Coronary artery (tissue), 2 donors: ENCODE measurements at regions not wholly inside any gene's neighbourhood (a gene's known extent, or its start where the extent isn't known, plus 50 kb on each side); places are given as distances from the start of the nearest gene placed in this dataset.
"Not testable (repeated sequence)": the region's sequence is repeated elsewhere in the genome, so short reads cannot be mapped to it uniquely, and the experiment has no call there.

ENCODE experiments used
- DNase-seq: peaks from one replicate; pipeline ENCODE4 v3.0.0-alpha.2; 2017; ENCODE audit warnings: low spot score
- H3K27ac ChIP-seq, 2 donors: fragments of 200-600 bp; sonication (generic); one replicate each; pipeline ENCODE4 v1.5.1; 2016 to 2019
- H3K4me3 ChIP-seq: fragments of 200-600 bp; sonication (generic); 2 replicates; pipeline ENCODE4 v1.5.1; 2016; ENCODE audit warnings: mild to moderate bottlenecking, moderate library complexity
- CTCF ChIP-seq: fragments of 200-600 bp; sonication (generic); IDR thresholded peaks from one replicate; pipeline ENCODE4 v1.5.1; 2019; ENCODE audit warnings: antibody characterized with exemption

- DNase-seq = no peak
- Histone ChIP-seq H3K27ac (no peak overlapping the region), H3K4me3 (no peak overlapping the region)
- TF ChIP-seq CTCF = no peak
These were observed 538.9 kb upstream of the FLRT2 start for GRCh38 chr14:84991021-84991420.

- TF ChIP-seq CTCF = no peak
- H3K4me3 ChIP-seq = no peak overlapping the region
- H3K27ac ChIP-seq = no peak overlapping the region
- DNase-seq = no peak
These were observed 531.7 kb upstream of the FLRT2 start for GRCh38 chr14:84998216-84998615.

GRCh38 chr14:85002846-85003245 lies 527.1 kb upstream of the FLRT2 start:
- DNase-seq = no peak
- no peak for TF ChIP-seq CTCF
- no peak overlapping the region for H3K27ac ChIP-seq
- no peak overlapping the region for H3K4me3 ChIP-seq

- Histone ChIP-seq H3K27ac (no peak overlapping the region), H3K4me3 (no peak overlapping the region)
- no peak for TF ChIP-seq CTCF
- DNase-seq = no peak
These were observed 526.1 kb upstream of the FLRT2 start for GRCh38 chr14:85003805-85004204.

- TF ChIP-seq CTCF = no peak
- H3K4me3 ChIP-seq = no peak overlapping the region
- no peak for DNase-seq
- H3K27ac ChIP-seq = no peak overlapping the region
These were observed 520.4 kb upstream of the FLRT2 start for GRCh38 chr14:85009506-85009905.

- TF ChIP-seq CTCF = no peak
- Histone ChIP-seq H3K4me3 (no peak overlapping the region), H3K27ac (no peak overlapping the region)
- no peak for DNase-seq
These were observed 519.8 kb upstream of the FLRT2 start for GRCh38 chr14:85010186-85010585.

GRCh38 chr14:85016496-85016895 lies 513.4 kb upstream of the FLRT2 start:
- DNase-seq = no peak
- no peak overlapping the region for H3K4me3 ChIP-seq
- TF ChIP-seq CTCF = no peak
- no peak overlapping the region for H3K27ac ChIP-seq

GRCh38 chr14:85023866-85024265 lies 506.1 kb upstream of the FLRT2 start:
- not testable (repeated sequence) for DNase-seq, H3K27ac ChIP-seq, H3K4me3 ChIP-seq
